Activated naive CD8-positive, alpha-beta T cell treated with anti-CD3 and anti-CD28 coated beads, Interleukin-2, amount 10 ng/mL, durations not matched to agents 7 days and 5 days (primary cell): ENCODE measurements at regions not wholly inside any gene's neighbourhood (a gene's known extent, or its start where the extent isn't known, plus 50 kb on each side); places are given as distances from the start of the nearest gene placed in this dataset.

Experiments used
- ATAC-seq: fragments of 150-1000 bp; cut with Tn5 transposase; one replicate; pipeline ENCODE4 v1.10.0; 2021; ENCODE audit warnings: low read depth, moderate library complexity
- POLR2A ChIA-PET: fragments of 350-600 bp; sonication (Branson Sonifier 250); formaldehyde crosslinking; loops from one replicate; lab custom pipeline; 2021; ENCODE audit warnings: antibody characterized with exemption; lab: Charles Lee
- DNase-seq: peaks from one replicate; pipeline ENCODE4 v3.0.0; 2021
- H3K27ac Mint-ChIP-seq: one replicate; pipeline ENCODE4 v1.8.0; 2022; ENCODE audit warnings: mild to moderate bottlenecking, mixed read lengths
- H3K27me3 Mint-ChIP-seq: one replicate; pipeline ENCODE4 v1.8.0; 2022; ENCODE audit warnings: mild to moderate bottlenecking, moderate library complexity, mixed read lengths
- H3K36me3 Mint-ChIP-seq: one replicate; pipeline ENCODE4 v1.8.0; 2021; ENCODE audit warnings: mild to moderate bottlenecking, mixed read lengths
- H3K4me1 Mint-ChIP-seq: one replicate; pipeline ENCODE4 v1.8.0; 2021; ENCODE audit warnings: mixed read lengths
- H3K4me3 Mint-ChIP-seq: one replicate; pipeline ENCODE4 v1.8.0; 2022; ENCODE audit warnings: mild to moderate bottlenecking, moderate library complexity, mixed read lengths
- H3K9me3 Mint-ChIP-seq: one replicate; pipeline ENCODE4 v1.8.0; 2021; ENCODE audit warnings: mixed read lengths

DNA sequence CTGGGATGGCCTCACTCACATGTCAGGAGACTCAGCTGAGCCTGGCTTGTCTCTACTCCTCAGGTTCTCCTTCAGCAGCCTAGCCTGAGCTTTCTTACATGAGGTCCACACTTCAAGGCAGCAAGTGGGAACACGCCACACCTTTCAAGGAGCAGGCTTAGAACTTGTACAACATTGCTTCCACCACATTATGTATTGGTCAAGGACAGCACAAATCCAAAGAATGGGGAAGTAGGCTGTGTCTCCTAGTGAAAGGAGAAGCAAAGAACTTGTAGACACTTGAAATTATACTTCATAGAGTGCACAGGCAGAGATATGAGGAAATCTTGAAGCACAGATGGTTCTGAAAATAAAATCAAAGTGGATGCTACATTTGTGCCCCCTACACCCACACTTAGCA, 120.9 kb upstream of the NOCT start:
- H3K36me3 Mint-ChIP-seq = no peaks in the 10 kb centered on the region
- no peaks in the 10 kb centered on the region for H3K4me1 Mint-ChIP-seq
- H3K27ac Mint-ChIP-seq = no peak overlapping the region
- H3K4me3 Mint-ChIP-seq = no peak overlapping the region
- POLR2A ChIA-PET = no interaction called here
- ATAC-seq (no peak), DNase-seq (no peak)
- H3K9me3 Mint-ChIP-seq = no peaks in the 10 kb centered on the region
- H3K27me3 Mint-ChIP-seq = peaks cover 3% of the 10 kb centered on the region

DNA sequence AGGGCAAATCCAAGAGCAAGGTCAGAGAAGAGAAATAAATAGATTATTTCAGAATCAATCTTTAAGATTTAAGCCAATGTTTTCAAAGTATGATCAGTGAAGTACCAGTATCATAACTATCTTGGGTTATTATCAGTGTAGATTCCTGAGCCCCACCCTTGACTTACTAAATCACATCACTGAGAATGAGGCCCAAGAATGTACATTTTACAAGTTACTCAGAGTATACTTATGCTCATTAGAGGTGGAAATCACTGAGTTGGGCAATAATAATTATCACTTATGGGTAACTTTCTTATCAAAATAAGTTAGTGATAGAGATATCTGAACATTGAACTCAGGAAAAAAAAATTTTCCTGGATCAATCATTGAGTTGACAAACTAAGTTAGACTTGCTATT, 121.6 kb upstream of the NOCT start:
- Mint-ChIP-seq H3K27me3 (peaks cover 3% of the 10 kb centered on the region), H3K27ac (no peak overlapping the region), H3K36me3 (no peaks in the 10 kb centered on the region), H3K4me1 (no peaks in the 10 kb centered on the region), H3K4me3 (no peak overlapping the region), H3K9me3 (no peaks in the 10 kb centered on the region)
- POLR2A ChIA-PET = no interaction called here
- DNase-seq = no peak
- no peak for ATAC-seq

DNA sequence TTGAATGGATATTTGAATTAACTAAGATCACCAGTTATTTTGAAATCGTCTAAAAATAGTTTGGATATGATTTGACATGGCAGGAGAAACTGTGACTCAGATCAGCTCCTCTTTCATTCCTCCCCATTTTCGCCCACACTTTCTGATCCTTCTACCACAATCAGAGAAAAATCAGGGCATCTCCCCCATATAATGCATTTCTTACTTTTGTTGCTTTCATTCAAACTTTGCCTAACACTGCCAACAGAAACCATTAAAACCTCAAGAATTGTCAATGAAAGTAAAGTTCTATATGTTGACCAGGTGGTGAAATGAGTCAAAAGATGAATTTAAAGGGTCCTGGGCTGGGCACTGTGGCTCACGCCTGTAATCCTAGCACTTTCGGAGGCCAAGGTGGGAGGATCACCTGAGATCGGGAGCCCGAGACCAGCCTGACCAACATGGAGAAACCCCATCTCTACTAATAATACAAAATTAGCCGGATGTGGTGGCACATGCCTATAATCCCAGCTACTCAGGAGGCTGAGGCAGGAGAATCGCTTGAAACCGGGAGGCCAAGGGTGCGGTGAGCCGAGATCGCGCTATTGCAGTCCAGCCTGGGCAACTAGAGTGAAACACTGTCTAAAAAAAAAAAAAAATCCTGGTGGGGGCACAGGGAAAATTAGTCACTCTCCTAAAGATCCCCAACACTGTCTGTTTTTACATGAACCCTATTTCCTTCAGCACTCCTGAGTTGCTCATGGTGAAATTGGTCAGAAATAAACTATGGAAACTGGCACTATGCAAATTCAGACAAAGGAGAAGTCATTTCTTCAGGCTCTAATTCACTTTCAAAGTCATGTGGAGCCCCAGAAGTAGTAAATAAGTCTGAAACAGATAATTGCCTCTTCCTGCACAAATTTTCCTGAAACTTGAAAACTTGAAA, 122.8 kb upstream of the NOCT start:
- no peaks in the 10 kb centered on the region for H3K4me1 Mint-ChIP-seq
- no peak for DNase-seq
- POLR2A ChIA-PET = no interaction called here
- H3K9me3 Mint-ChIP-seq = no peaks in the 10 kb centered on the region
- no peaks in the 10 kb centered on the region for H3K36me3 Mint-ChIP-seq
- H3K27ac Mint-ChIP-seq = no peak overlapping the region
- H3K4me3 Mint-ChIP-seq = no peak overlapping the region
- ATAC-seq = no peak
- H3K27me3 Mint-ChIP-seq = peaks cover 3% of the 10 kb centered on the region

DNA sequence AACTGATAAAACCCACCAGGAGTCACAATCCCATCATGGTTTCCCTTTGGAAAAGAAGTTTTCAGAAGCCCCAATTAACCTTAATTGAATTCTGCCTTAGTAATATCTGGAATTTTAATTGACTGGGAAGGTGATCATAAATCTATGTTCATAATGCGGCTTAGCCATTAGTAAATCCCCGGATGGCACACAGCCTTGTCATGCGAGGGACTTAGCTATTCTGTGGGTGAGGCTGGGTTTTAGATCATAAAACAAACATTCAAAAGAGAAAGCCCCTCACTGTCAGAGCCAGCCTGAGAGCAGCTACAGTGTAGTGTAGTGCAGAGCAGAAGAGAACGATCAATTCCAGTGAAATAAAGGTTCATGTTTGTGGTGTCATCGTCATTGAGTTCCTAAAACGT, 124.0 kb upstream of the NOCT start:
- Mint-ChIP-seq H3K27me3 (peaks cover 3% of the 10 kb centered on the region), H3K4me3 (no peak overlapping the region), H3K36me3 (no peaks in the 10 kb centered on the region), H3K27ac (no peak overlapping the region), H3K4me1 (no peaks in the 10 kb centered on the region), H3K9me3 (no peaks in the 10 kb centered on the region)
- no peak for ATAC-seq
- no peak for DNase-seq
- POLR2A ChIA-PET = no interaction called here

- POLR2A ChIA-PET = no interaction called here
- Mint-ChIP-seq H3K27ac (no peak overlapping the region), H3K4me1 (no peaks in the 10 kb centered on the region), H3K27me3 (peaks cover 3% of the 10 kb centered on the region), H3K9me3 (no peaks in the 10 kb centered on the region), H3K4me3 (no peak overlapping the region), H3K36me3 (no peaks in the 10 kb centered on the region)
- DNase-seq (no peak), ATAC-seq (no peak)
These were observed 124.5 kb upstream of the NOCT start for GRCh38 chr4:138890891-138891570.

GRCh38 chr4:138889216-138889615, 126.4 kb upstream of the NOCT start:
- POLR2A ChIA-PET = no interaction called here
- no peak for ATAC-seq
- no peaks in the 10 kb centered on the region for H3K4me1 Mint-ChIP-seq
- no peaks in the 10 kb centered on the region for H3K36me3 Mint-ChIP-seq
- H3K9me3 Mint-ChIP-seq = peaks cover under 1% of the 10 kb centered on the region
- H3K27ac Mint-ChIP-seq = no peak overlapping the region
- no peak for DNase-seq
- no peak overlapping the region for H3K4me3 Mint-ChIP-seq
- H3K27me3 Mint-ChIP-seq = peaks cover 3% of the 10 kb centered on the region

- POLR2A ChIA-PET = no interaction called here
- Mint-ChIP-seq H3K9me3 (peaks cover 1% of the 10 kb centered on the region), H3K27me3 (no peaks in the 10 kb centered on the region), H3K4me1 (no peaks in the 10 kb centered on the region), H3K27ac (no peak overlapping the region), H3K4me3 (no peak overlapping the region), H3K36me3 (no peaks in the 10 kb centered on the region)
- DNase-seq (no peak), ATAC-seq (no peak)
These were observed 127.8 kb upstream of the NOCT start for GRCh38 chr4:138887741-138888140.

DNA sequence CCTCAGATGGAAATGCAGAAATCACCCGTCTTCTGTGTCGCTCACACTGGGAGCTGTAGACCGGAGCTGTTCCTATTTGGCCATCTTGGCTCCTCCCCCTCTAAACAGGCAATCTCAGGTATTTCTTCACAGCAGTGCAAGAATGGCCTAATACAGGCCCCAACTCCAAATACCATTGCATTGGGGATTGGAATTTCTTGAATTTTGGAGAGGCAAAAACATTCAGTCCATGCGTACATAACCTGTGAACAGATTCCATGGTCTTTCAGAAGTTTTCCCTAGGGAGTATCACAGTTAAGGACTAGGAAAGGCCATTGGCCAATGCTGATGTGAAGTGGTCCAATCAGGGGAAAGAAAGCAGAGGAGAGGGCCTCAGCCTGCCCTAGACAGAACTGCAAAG, 128.2 kb upstream of the NOCT start:
- Mint-ChIP-seq H3K27me3 (no peaks in the 10 kb centered on the region), H3K4me1 (no peaks in the 10 kb centered on the region), H3K9me3 (peaks cover 1% of the 10 kb centered on the region), H3K4me3 (no peak overlapping the region), H3K27ac (no peak overlapping the region), H3K36me3 (no peaks in the 10 kb centered on the region)
- POLR2A ChIA-PET = no interaction called here
- no peak for ATAC-seq
- DNase-seq = no peak

GRCh38 chr4:138879757-138880156, 135.8 kb upstream of the NOCT start:
- Mint-ChIP-seq H3K27me3 (peaks cover 10% of the 10 kb centered on the region), H3K36me3 (no peaks in the 10 kb centered on the region), H3K4me3 (no peak overlapping the region), H3K4me1 (no peaks in the 10 kb centered on the region), H3K9me3 (peaks cover 1% of the 10 kb centered on the region), H3K27ac (no peak overlapping the region)
- POLR2A ChIA-PET = no interaction called here
- DNase-seq (no peak), ATAC-seq (no peak)

DNA sequence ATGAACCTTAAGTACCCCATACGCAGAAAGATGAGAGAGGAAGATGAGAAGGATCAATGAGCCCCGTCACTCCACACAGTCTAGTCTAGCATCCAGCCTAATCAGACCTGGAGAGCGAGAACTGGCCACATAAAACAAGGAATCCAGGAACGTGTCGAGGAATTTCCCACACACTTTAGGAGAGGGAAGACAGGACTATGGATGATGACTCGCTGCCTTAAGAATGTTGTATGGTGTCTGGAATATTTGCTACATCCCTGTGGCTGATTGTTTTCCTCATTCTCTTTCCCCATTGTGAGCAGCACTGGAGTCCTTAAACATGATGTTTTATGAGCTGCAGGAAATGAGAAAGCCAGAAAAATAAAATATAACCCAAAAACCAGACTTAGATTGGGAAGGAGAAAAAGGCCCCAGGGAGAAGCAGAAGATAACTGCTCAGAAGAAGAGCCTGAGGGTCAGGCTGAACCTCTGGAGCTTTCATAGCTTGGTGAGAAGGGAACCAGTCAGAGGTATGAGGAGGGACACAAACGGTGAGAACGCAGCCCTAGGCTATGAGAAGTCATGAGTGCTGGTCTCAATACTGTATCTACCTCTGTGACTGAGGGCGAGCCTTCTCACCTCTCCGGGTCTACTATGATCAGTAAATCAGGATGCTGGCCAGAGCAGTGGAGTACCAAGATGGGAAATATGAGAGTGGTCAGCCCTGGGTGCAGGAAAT, 139.5 kb upstream of the NOCT start:
- H3K27ac Mint-ChIP-seq = no peak overlapping the region
- H3K27me3 Mint-ChIP-seq = peaks cover 14% of the 10 kb centered on the region
- no peak overlapping the region for H3K4me3 Mint-ChIP-seq
- DNase-seq (no peak), ATAC-seq (no peak)
- POLR2A ChIA-PET = no interaction called here
- H3K9me3 Mint-ChIP-seq = no peaks in the 10 kb centered on the region
- no peaks in the 10 kb centered on the region for H3K4me1 Mint-ChIP-seq
- H3K36me3 Mint-ChIP-seq = no peaks in the 10 kb centered on the region

DNA sequence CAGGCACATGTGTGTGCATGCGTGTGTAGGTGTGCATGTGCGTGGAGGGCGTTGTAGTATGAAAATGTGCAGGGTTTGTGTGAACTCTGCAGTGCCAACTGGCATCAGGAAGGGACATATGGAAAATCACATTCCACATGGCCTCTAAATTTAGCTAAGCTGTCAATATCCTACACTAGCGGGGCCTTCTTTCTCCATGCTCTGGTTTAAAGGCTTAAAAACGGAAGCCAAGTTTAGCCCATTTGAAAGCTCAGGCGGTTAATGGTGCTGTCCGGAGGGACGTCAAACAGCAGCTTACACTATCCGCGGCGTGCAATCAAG, 144.1 kb upstream of the NOCT start:
- no peaks in the 10 kb centered on the region for H3K9me3 Mint-ChIP-seq
- ATAC-seq (no peak), DNase-seq (no peak)
- no peaks in the 10 kb centered on the region for H3K4me1 Mint-ChIP-seq
- POLR2A ChIA-PET = no interaction called here
- H3K4me3 Mint-ChIP-seq = no peak overlapping the region
- H3K27ac Mint-ChIP-seq = no peak overlapping the region
- peaks cover 6% of the 10 kb centered on the region for H3K27me3 Mint-ChIP-seq
- no peaks in the 10 kb centered on the region for H3K36me3 Mint-ChIP-seq

DNA sequence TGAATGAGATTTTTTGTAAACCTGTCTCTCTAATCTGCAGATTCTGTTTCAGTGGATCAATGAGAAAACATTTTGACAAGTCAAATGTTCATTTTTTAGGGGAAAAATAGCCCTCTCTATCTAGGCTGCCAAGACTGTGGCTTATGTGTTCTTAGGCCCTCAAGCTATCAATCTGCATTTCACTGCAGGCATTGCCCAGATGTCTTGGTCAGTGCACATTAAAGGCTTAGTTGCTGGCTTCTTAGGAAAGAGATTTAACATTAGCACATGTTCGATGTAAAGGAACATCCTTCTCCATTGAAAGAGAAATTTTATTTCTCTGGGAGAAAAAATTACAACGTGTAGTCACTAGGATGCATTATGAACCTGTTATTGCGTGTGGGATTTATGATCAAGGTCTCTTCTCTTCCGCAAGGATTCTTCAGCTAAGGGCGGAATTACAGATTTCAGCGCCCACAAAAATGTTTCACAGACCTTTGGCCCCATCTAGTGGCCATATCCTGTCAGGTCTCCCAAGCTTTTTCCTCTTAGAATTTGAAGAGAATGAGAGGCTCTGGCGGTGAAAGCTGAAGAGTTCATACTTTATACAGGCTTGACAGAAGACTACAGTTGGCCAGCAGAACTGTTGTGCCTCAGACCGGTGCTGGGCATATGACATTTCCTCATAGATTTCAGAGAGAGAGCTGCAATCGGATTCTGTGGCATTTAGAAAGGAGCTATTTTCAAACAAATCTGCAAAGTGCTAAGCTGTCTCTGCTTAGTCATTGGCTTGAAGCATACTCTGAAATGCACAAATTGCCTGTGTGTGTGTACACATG, 144.6 kb upstream of the NOCT start:
- ATAC-seq = no peak

DNA sequence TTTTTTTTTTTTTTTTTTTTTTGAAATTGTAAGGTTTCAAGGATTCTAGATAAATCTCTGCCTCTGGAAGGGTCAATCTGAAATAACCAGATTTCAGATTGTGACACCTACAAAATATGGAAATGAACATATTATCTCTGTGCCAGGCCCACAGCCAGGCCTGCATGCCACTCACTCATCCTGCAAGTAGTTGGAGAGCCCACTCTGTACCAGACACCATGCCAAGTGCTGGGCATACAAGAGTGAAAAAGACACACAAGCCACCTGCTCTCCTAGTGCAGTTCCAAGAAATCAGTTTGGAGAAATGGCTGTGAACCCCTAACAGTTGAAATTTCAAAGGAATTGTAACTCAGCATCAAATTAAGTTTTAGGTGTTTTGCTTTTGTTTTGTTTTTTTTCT, 145.9 kb upstream of the NOCT start:
- H3K4me1 Mint-ChIP-seq = no peaks in the 10 kb centered on the region
- ATAC-seq = no peak

More for the DNA sequence above, 144.6 kb upstream of the NOCT start:
- Mint-ChIP-seq H3K36me3 (no peaks in the 10 kb centered on the region), H3K4me3 (no peak overlapping the region), H3K9me3 (no peaks in the 10 kb centered on the region), H3K27me3 (peaks cover 4% of the 10 kb centered on the region), H3K4me1 (no peaks in the 10 kb centered on the region), H3K27ac (no peak overlapping the region)
- POLR2A ChIA-PET = no interaction called here
- DNase-seq = peak; percentile 32

More for the DNA sequence above, 145.9 kb upstream of the NOCT start:
- POLR2A ChIA-PET = no interaction called here
- Mint-ChIP-seq H3K27me3 (peaks cover 8% of the 10 kb centered on the region), H3K27ac (no peak overlapping the region), H3K9me3 (no peaks in the 10 kb centered on the region), H3K36me3 (no peaks in the 10 kb centered on the region), H3K4me3 (no peak overlapping the region)
- no peak for DNase-seq
